ENCODE measurements at regions not wholly inside any gene's neighbourhood (a gene's known extent, or its start where the extent isn't known, plus 50 kb on each side); places are given as distances from the start of the nearest gene placed in this dataset.
A peak's percentile ranks its signal among the peaks of the same experiment; 100 is the strongest.
"Not testable (repeated sequence)": the region's sequence is repeated elsewhere in the genome, so short reads cannot be mapped to it uniquely, and the experiment has no call there.

- Mint-ChIP-seq H3K9me3 (peaks cover 2% of the 10 kb centered on the region), H3K4me3 (peak overlapping the region; percentile 81), H3K36me3 (no peaks in the 10 kb centered on the region), H3K27me3 (peaks cover 4% of the 10 kb centered on the region), H3K27ac (no peak overlapping the region), H3K4me1 (peaks cover 8% of the 10 kb centered on the region)
- ATAC-seq (ENCODE audit: low read depth) (peak; percentile 14), DNase-seq (ENCODE audit: low spot score in 2 of 2) (no peak)
Observed at GRCh38 chr1:198936371-198937083, 297.7 kb downstream of the PTPRC start.

DNA sequence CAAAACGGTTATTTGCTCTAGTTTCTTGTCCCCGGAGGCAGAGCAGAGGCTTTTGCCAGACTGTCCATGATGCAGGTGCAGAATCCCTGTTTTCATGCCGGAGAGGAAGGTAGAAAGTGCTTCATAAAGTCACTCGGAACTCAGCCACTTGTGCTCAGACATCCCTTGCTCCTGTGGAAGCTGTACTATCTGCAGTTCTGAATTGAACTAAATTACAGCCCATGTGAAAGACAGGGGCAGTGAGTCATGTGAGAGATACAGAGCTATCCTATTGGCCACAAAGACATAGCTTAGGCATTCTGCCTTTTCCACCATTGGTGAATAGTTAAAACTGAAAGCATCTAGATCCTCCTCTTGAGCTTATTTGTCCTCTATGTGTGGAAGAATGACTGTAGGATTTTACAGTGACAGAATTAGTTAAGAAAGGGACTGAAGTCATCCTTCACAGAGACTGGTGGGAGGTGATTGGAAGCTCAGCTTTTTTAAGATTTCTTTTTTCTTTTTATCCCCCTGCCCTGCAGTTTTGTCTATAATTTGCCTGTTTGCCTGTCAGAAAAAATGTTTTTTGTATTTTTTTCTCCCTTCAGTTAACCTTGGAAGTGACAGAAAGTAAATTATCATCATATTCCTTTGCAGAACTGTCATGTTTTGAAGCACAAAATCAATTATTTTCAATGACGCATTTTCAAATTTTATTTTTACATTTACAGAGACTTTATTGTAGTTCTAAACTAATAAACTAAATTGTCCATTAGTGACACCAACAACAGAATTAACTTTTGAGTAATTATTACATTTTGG lies 298.6 kb downstream of the PTPRC start:
- Mint-ChIP-seq H3K9me3 (peaks cover 2% of the 10 kb centered on the region), H3K36me3 (no peaks in the 10 kb centered on the region), H3K27ac (no peak overlapping the region), H3K4me1 (peaks cover 8% of the 10 kb centered on the region), H3K4me3 (peak overlapping the region; percentile 81), H3K27me3 (peaks cover 4% of the 10 kb centered on the region)
- DNase-seq (ENCODE audit: low spot score in 2 of 2), result peak in 1 of 2 donors; percentile 1
- ATAC-seq (ENCODE audit: low read depth), result peak; percentile 88

DNA sequence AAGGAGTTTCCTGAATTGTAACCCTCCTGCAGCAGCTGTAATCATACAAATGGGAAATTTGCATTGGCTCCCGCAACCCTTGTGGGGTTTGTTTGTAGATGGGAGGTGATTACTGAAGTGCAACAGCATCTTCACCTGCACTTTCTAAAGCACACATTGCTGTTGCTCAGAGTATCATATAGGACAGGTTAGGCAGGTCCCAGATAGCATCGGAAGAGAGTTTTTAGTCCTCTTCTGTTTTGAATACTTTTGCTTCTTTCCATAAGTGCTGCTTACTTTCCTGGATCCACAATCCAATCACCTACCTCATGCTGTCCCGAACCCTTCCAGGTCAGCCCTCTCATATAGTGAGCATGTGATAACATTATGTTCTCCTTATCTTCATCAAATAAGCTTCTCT lies 300.4 kb downstream of the PTPRC start:
- no peak overlapping the region for H3K4me3 Mint-ChIP-seq
- no peak overlapping the region for H3K27ac Mint-ChIP-seq
- peaks cover 2% of the 10 kb centered on the region for H3K9me3 Mint-ChIP-seq
- no peak for DNase-seq (ENCODE audit: low spot score in 2 of 2)
- no peak for ATAC-seq (ENCODE audit: low read depth)
- peaks cover 8% of the 10 kb centered on the region for H3K4me1 Mint-ChIP-seq
- H3K27me3 Mint-ChIP-seq, result peaks cover 4% of the 10 kb centered on the region
- H3K36me3 Mint-ChIP-seq, result no peaks in the 10 kb centered on the region

GRCh38 chr1:198939956-198940355 lies 301.1 kb downstream of the PTPRC start:
- Mint-ChIP-seq H3K27me3 (peaks cover 4% of the 10 kb centered on the region), H3K36me3 (no peaks in the 10 kb centered on the region), H3K4me3 (no peak overlapping the region), H3K4me1 (peaks cover 8% of the 10 kb centered on the region), H3K9me3 (peaks cover 2% of the 10 kb centered on the region), H3K27ac (no peak overlapping the region)
- ATAC-seq (ENCODE audit: low read depth), result no peak
- DNase-seq (ENCODE audit: low spot score in 2 of 2), result no peak

- H3K27ac Mint-ChIP-seq, result no peak overlapping the region
- no peak overlapping the region for H3K4me3 Mint-ChIP-seq
- no peaks in the 10 kb centered on the region for H3K36me3 Mint-ChIP-seq
- peaks cover 4% of the 10 kb centered on the region for H3K27me3 Mint-ChIP-seq
- H3K9me3 Mint-ChIP-seq, result peaks cover 2% of the 10 kb centered on the region
- DNase-seq (ENCODE audit: low spot score in 2 of 2), result no peak
- ATAC-seq (ENCODE audit: low read depth), result no peak
- H3K4me1 Mint-ChIP-seq, result no peaks in the 10 kb centered on the region
Observed at GRCh38 chr1:198942466-198942865, 303.6 kb downstream of the PTPRC start.

DNA sequence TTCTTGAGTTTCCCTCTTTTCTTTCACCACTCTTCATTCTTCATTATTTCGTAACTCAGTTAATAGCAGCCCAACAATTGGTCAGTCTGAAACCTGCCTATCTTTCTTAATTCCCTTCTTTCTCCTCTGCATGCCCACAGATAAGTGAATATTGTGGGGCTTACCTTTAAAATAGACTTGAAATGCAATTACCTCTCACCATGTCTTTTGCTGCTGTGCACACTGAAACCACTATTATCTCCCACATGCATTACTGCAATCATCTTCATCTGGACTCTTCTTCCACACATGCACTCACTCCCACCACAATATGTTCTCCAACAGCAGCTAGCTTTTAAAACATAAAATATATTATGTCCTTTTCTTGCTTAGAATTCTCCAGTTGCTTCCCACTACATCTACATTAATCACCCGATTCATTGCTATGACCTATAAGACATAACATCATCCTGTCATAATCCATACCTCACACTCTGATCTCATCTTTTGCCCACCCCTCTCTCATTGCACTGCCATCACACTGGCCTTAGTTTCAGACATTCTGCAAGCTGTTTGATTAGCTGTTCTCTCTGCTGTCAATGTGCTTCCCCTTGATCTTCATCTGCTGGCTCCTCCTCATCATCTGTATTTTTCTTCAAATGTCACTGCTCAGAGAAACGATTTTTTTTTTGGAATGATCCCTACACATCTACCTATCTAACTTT lies 304.8 kb downstream of the PTPRC start:
- H3K36me3 Mint-ChIP-seq, result no peaks in the 10 kb centered on the region

GRCh38 chr1:198947456-198947855 lies 308.6 kb downstream of the PTPRC start:
- H3K27me3 Mint-ChIP-seq, result no peaks in the 10 kb centered on the region
- no peak overlapping the region for H3K27ac Mint-ChIP-seq
- H3K36me3 Mint-ChIP-seq, result no peaks in the 10 kb centered on the region
- no peaks in the 10 kb centered on the region for H3K9me3 Mint-ChIP-seq
- no peak for ATAC-seq (ENCODE audit: low read depth)
- no peaks in the 10 kb centered on the region for H3K4me1 Mint-ChIP-seq
- no peak overlapping the region for H3K4me3 Mint-ChIP-seq
- DNase-seq (ENCODE audit: low spot score in 2 of 2), result no peak

More for the DNA sequence above, 304.8 kb downstream of the PTPRC start:
- DNase-seq (ENCODE audit: low spot score in 2 of 2) (no peak), ATAC-seq (ENCODE audit: low read depth) (no peak)
- H3K27ac Mint-ChIP-seq, result no peak overlapping the region
- peaks cover 4% of the 10 kb centered on the region for H3K27me3 Mint-ChIP-seq
- H3K4me3 Mint-ChIP-seq, result no peak overlapping the region
- peaks cover 2% of the 10 kb centered on the region for H3K9me3 Mint-ChIP-seq
- H3K4me1 Mint-ChIP-seq, result no peaks in the 10 kb centered on the region

DNA sequence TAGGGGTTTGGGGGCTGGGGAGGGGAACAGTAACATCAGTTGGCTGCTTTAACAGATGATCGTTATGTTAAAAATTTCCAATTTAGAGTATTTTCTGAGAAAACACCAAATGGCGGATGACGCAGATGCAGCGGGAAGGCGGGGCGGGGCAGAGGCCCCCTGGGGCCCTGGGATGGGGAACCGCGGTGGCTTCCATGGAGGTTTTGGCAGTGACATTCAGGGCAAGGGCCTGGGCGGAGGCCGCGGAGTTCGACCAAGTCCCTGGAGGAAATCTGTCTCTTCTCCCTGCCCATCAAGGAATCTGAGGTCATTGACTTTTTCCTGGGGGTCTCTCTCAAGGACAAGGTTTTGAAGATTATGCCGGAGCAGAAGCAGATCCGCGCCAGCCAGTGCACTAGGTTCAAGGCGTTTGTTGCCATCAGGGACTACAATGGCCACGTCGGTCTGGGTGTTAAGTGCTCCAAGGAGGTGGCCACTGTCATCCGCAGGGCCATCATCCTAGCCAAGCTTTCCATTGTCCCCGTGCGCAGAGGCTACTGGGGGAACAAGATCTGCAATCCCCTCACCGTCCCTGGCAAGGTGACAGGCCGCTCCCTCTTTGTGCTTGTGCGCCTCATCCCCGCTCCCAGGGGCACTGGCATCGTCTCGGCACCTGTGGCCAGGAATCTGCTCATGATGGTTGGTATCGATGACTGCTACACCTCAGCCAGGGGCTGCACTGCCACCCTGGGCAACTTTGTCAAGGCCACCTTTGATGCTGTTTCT lies 310.2 kb downstream of the PTPRC start:
- H3K27ac Mint-ChIP-seq, result no peak overlapping the region
- DNase-seq (ENCODE audit: low spot score in 2 of 2) (no peak), ATAC-seq (ENCODE audit: low read depth) (no peak)
- no peak overlapping the region for H3K4me3 Mint-ChIP-seq
- H3K4me1 Mint-ChIP-seq, result no peaks in the 10 kb centered on the region
- H3K36me3 Mint-ChIP-seq, result no peaks in the 10 kb centered on the region
- H3K9me3 Mint-ChIP-seq, result no peaks in the 10 kb centered on the region
- no peaks in the 10 kb centered on the region for H3K27me3 Mint-ChIP-seq

DNA sequence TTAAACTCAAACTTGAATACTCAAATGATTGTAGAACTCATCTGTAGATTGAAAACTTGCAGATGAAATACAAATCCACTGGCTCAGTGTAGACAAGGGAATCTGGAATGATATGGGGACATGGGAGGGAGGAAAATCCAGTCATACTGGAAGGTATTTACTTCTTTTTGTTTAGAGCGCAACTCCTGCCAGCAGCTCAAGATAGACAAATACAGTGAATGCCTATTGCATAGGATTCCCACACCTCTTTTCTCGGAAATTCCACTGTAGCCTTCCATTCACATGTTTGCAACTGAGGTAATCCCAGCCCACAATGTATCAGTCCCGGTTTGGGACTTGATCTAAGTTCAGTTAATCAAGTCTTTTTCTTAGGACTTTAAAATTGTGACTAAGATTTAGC lies 311.2 kb downstream of the PTPRC start:
- no peak overlapping the region for H3K27ac Mint-ChIP-seq
- no peaks in the 10 kb centered on the region for H3K27me3 Mint-ChIP-seq
- no peak for ATAC-seq (ENCODE audit: low read depth)
- peaks cover 2% of the 10 kb centered on the region for H3K36me3 Mint-ChIP-seq
- peaks cover 4% of the 10 kb centered on the region for H3K9me3 Mint-ChIP-seq
- no peak for DNase-seq (ENCODE audit: low spot score in 2 of 2)
- H3K4me3 Mint-ChIP-seq, result no peak overlapping the region
- H3K4me1 Mint-ChIP-seq, result no peaks in the 10 kb centered on the region

DNA sequence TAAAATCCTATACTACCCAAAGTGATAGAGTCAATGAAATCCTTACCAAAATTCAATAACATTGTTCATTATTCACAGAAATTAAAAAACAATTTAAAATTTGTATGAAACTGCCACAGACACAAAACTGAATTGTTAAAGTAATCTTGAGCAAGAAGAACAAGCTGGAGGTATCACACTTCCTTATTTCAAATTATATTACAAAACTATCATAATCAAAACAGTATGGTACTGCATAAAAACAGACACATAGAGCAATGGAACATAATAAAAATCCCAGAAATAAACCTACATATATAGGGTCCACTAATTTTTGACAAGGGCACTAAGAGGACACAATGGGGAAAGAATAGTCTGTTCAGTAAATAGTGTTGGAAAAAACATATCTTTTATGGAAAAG lies 316.2 kb downstream of the PTPRC start:
- DNase-seq (ENCODE audit: low spot score in 2 of 2), result no peak
- no peaks in the 10 kb centered on the region for H3K4me1 Mint-ChIP-seq
- H3K9me3 Mint-ChIP-seq, result peaks cover 4% of the 10 kb centered on the region
- peaks cover 2% of the 10 kb centered on the region for H3K36me3 Mint-ChIP-seq
- no peak overlapping the region for H3K4me3 Mint-ChIP-seq
- ATAC-seq (ENCODE audit: low read depth), result no peak
- no peaks in the 10 kb centered on the region for H3K27me3 Mint-ChIP-seq
- no peak overlapping the region for H3K27ac Mint-ChIP-seq

DNA sequence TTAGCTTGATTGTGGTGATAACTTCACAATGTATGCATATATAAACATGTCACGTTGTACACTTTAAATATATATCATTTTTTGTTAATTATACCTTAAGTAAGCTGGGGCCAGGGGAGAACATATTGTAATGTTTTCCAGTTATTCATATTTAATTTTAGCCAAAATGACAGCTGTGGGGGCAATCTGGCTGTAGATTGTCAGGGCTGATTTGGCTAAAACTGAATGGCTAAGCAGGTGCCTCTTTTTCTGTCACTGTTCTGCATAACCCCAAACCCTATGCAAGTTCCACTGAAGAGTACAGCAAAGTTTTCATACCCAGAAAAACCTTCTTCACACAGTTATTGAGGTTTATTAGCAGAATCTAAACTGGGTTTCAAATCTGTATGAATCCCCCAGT lies 318.2 kb downstream of the PTPRC start:
- Mint-ChIP-seq H3K4me3 (no peak overlapping the region), H3K36me3 (peaks cover 2% of the 10 kb centered on the region), H3K27me3 (no peaks in the 10 kb centered on the region), H3K9me3 (peaks cover 4% of the 10 kb centered on the region), H3K4me1 (no peaks in the 10 kb centered on the region), H3K27ac (no peak overlapping the region)
- ATAC-seq (ENCODE audit: low read depth), result no peak
- no peak for DNase-seq (ENCODE audit: low spot score in 2 of 2)

GRCh38 chr1:198959032-198959431 lies 320.2 kb downstream of the PTPRC start:
- Mint-ChIP-seq H3K4me3 (no peak overlapping the region), H3K9me3 (peaks cover 8% of the 10 kb centered on the region), H3K27ac (no peak overlapping the region), H3K4me1 (no peaks in the 10 kb centered on the region), H3K36me3 (peaks cover 2% of the 10 kb centered on the region), H3K27me3 (no peaks in the 10 kb centered on the region)
- DNase-seq (ENCODE audit: low spot score in 2 of 2), result no peak
- ATAC-seq (ENCODE audit: low read depth), result no peak

DNA sequence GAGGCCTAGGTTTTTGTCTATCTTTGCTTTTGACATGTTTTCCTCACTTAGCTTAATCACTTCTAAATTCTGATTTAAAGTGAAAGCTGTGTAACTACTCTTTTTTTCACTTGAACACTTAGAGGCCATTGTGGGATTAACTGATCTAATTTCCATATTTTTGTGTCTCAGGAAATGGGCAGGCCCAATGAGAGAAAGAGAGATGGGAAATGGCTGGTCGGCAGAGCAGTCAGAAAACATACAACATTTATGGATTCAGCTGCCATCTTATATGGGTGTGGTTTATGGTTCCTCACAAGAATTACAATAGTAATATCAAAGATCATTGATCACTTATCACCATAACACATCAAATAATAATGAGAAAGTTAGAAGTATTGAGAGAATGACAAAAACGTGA lies 320.8 kb downstream of the PTPRC start:
- H3K36me3 Mint-ChIP-seq, result no peaks in the 10 kb centered on the region
- no peak overlapping the region for H3K27ac Mint-ChIP-seq
- no peak for ATAC-seq (ENCODE audit: low read depth)
- DNase-seq (ENCODE audit: low spot score in 2 of 2), result no peak
- H3K4me1 Mint-ChIP-seq, result no peaks in the 10 kb centered on the region
- H3K4me3 Mint-ChIP-seq, result no peak overlapping the region
- no peaks in the 10 kb centered on the region for H3K27me3 Mint-ChIP-seq
- peaks cover 7% of the 10 kb centered on the region for H3K9me3 Mint-ChIP-seq

DNA sequence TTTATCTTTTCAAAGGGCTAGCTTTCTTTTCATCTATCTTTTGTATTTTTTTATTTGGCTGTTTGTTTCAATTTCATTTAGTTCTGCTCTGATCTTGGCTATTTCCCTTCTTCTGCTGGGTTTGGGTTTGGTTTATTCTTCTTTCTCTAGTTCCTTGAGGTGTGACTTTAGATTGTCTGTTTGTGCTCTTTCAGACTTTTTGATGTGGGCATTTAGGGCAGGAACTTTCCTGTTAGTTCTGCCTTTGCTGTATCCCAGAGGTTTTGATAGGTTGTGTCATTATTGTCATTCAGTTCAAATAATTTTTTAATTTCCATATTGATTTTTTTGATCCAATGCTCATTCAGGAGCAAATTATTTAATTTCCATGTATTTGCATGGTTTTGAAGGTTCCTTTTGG lies 325.0 kb downstream of the PTPRC start:
- not testable (repeated sequence) for H3K36me3 Mint-ChIP-seq; H3K4me3 Mint-ChIP-seq; DNase-seq (ENCODE audit: low spot score in 2 of 2); H3K4me1 Mint-ChIP-seq; H3K27ac Mint-ChIP-seq; H3K27me3 Mint-ChIP-seq; ATAC-seq (ENCODE audit: low read depth)
- H3K9me3 Mint-ChIP-seq, result peaks cover 10% of the 10 kb centered on the region

Measured in memory B cell (primary cell).